ENCODE measurements at regions not wholly inside any gene's neighbourhood (a gene's known extent, or its start where the extent isn't known, plus 50 kb on each side); places are given as distances from the start of the nearest gene placed in this dataset.

DNA sequence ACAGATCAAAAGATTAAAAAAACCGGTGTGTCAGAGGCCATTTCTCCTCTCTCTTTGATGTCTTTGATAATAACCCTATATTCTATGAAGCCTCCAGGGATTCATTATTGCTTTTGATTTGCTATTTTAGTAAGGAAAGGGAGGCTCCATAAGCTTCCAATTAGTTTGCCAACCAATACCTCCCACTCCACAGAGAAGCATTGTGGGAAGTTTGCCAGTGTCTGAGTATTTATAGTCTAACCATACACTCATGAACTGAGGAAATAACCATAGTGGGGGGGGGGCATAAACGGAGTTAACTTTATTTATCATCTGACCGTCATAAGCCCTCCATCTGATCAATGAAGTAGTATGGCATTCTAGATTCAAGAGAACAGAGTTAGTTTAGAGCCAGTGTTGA lies 1066.8 kb upstream of the PABPC4L start:
- no peak for DNase-seq (ENCODE audit: low spot score)
- H3K9me3 ChIP-seq, result no peaks in the 10 kb centered on the region
- ATAC-seq (ENCODE audit: insufficient number of reproducible peaks, low FRiP score, low read depth), result no peak
- TF ChIP-seq, protein P1, sequence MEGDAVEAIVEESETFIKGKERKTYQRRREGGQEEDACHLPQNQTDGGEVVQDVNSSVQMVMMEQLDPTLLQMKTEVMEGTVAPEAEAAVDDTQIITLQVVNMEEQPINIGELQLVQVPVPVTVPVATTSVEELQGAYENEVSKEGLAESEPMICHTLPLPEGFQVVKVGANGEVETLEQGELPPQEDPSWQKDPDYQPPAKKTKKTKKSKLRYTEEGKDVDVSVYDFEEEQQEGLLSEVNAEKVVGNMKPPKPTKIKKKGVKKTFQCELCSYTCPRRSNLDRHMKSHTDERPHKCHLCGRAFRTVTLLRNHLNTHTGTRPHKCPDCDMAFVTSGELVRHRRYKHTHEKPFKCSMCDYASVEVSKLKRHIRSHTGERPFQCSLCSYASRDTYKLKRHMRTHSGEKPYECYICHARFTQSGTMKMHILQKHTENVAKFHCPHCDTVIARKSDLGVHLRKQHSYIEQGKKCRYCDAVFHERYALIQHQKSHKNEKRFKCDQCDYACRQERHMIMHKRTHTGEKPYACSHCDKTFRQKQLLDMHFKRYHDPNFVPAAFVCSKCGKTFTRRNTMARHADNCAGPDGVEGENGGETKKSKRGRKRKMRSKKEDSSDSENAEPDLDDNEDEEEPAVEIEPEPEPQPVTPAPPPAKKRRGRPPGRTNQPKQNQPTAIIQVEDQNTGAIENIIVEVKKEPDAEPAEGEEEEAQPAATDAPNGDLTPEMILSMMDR (IDR thresholded peaks at IDR 0.05), result no peak
- H3K36me3 ChIP-seq, result no peaks in the 10 kb centered on the region
- no peaks in the 10 kb centered on the region for H3K27me3 ChIP-seq (replicated peaks; ENCODE audit: insufficient read depth)
- H3K27ac ChIP-seq, result no peak overlapping the region
- H3K4me1 ChIP-seq (ENCODE audit: control insufficient read depth in 1 of 2, low read depth in 2 of 2), result no peaks in the 10 kb centered on the region
- no peak overlapping the region for H3K4me3 ChIP-seq

DNA sequence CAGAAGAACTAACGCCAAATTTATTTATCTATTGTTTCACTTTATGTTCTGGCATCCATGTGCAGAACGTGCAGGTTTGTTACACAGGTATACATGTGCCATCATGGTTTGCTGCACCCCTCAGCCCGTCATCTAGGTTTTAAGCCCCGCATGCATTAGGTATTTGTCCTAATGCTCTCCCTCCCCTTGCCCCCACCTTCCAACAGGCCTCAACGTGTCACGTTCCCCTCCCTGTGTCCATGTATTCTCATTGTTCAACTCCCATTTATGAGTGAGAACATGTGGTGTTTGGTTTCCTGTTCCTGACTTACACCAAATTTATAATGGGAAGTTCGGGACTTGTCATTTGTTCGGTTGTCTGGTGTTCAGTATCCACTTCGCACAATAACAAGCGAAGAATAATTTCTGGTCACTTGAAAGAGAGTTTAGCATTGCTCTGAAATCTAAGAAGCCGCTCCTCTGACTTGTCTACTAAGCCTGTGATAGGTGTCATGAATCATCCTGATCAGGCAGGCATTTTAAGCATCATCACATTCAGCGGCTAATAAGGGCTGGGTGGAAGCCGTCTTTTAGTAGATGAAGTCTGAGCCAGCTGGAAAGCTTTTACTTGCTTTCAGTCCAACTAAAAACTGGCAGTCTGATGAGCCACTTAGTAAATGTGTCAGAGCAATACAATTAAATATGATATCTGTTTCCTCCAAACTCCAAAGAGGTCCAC lies 1065.7 kb upstream of the PABPC4L start:
- no peaks in the 10 kb centered on the region for H3K36me3 ChIP-seq
- H3K4me1 ChIP-seq (ENCODE audit: control insufficient read depth in 1 of 2, low read depth in 2 of 2), result no peaks in the 10 kb centered on the region
- no peak overlapping the region for H3K27ac ChIP-seq
- TF ChIP-seq, protein P1 (IDR thresholded peaks at IDR 0.05), result no peak
- H3K9me3 ChIP-seq, result no peaks in the 10 kb centered on the region
- H3K4me3 ChIP-seq, result no peak overlapping the region
- no peaks in the 10 kb centered on the region for H3K27me3 ChIP-seq (replicated peaks; ENCODE audit: insufficient read depth)
- DNase-seq (ENCODE audit: low spot score), result no peak
- no peak for ATAC-seq (ENCODE audit: insufficient number of reproducible peaks, low FRiP score, low read depth)

DNA sequence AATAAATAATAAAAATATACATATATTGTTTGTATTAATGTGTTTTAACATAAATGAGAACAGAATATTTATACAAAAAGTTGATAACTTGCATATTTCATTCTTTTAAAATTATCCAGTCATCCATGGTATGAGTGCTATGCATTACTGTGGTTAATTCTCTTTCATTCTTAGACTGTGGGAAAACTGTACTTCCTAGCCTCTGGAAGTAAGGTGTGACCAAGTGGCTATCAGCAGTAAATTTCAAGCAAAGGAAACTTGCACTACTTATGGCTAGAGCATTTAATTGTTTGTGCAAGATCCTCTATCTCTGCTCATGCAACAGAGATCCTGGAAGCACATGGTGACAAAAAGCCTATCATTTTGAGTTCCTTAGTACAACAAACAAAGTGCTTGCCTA lies 1054.5 kb upstream of the PABPC4L start:
- H3K27ac ChIP-seq, result no peak overlapping the region
- no peak for ATAC-seq (ENCODE audit: insufficient number of reproducible peaks, low FRiP score, low read depth)
- TF ChIP-seq, protein P1 (IDR thresholded peaks at IDR 0.05), result no peak
- DNase-seq (ENCODE audit: low spot score), result no peak
- no peaks in the 10 kb centered on the region for H3K9me3 ChIP-seq
- H3K4me3 ChIP-seq, result no peak overlapping the region
- no peaks in the 10 kb centered on the region for H3K27me3 ChIP-seq (replicated peaks; ENCODE audit: insufficient read depth)
- no peaks in the 10 kb centered on the region for H3K36me3 ChIP-seq
- no peaks in the 10 kb centered on the region for H3K4me1 ChIP-seq (ENCODE audit: control insufficient read depth in 1 of 2, low read depth in 2 of 2)

DNA sequence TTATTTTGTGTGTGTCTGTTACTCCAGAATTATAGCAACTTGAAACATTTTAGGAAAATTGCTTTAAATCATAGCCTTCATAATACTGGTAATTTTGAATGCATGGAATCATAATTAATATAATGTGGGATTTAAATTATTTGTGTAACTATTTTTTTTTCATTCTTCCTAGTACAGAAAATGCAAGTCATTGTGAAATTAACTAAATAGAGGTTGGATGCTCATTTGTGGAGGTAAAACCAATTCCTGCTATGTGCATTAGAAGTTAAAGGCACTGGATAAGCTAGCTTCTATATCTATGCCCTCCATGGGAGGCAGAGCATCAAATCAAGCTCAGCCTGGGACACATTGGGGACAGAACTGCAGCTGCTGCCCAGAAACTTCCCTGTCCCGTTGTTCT lies 1048.5 kb upstream of the PABPC4L start:
- H3K9me3 ChIP-seq, result no peaks in the 10 kb centered on the region
- H3K4me3 ChIP-seq, result no peak overlapping the region
- TF ChIP-seq, protein P1 (IDR thresholded peaks at IDR 0.05), result no peak
- H3K4me1 ChIP-seq (ENCODE audit: control insufficient read depth in 1 of 2, low read depth in 2 of 2), result no peaks in the 10 kb centered on the region
- no peaks in the 10 kb centered on the region for H3K36me3 ChIP-seq
- H3K27me3 ChIP-seq (replicated peaks; ENCODE audit: insufficient read depth), result no peaks in the 10 kb centered on the region
- no peak for ATAC-seq (ENCODE audit: insufficient number of reproducible peaks, low FRiP score, low read depth)
- DNase-seq (ENCODE audit: low spot score), result no peak
- no peak overlapping the region for H3K27ac ChIP-seq

DNA sequence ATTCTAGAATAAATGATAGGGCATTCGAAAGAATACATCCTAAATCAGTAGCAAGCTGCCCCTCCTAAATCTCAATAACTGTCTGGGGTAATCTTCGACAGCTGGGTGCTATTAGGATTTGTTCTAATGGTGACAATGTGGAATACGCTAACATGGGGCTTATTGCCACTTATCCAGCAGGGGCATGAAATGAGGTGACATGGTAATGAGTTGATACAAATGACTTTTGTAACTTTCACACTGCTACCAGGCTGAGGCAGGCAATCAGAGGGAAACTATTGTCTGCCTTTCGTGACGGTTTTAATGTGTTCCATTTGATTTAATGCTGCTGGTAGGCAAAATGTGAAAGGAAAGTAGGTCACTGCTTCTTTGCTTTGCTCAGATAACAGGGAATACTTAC lies 1047.4 kb upstream of the PABPC4L start:
- H3K27me3 ChIP-seq (replicated peaks; ENCODE audit: insufficient read depth), result no peaks in the 10 kb centered on the region
- no peaks in the 10 kb centered on the region for H3K9me3 ChIP-seq
- TF ChIP-seq, protein P1 (IDR thresholded peaks at IDR 0.05), result no peak
- no peak overlapping the region for H3K4me3 ChIP-seq
- H3K36me3 ChIP-seq, result no peaks in the 10 kb centered on the region
- no peak overlapping the region for H3K27ac ChIP-seq
- no peak for DNase-seq (ENCODE audit: low spot score)
- no peaks in the 10 kb centered on the region for H3K4me1 ChIP-seq (ENCODE audit: control insufficient read depth in 1 of 2, low read depth in 2 of 2)
- no peak for ATAC-seq (ENCODE audit: insufficient number of reproducible peaks, low FRiP score, low read depth)
